SK-N-SH (cell line): ENCODE measurements at regions not wholly inside any gene's neighbourhood (a gene's known extent, or its start where the extent isn't known, plus 50 kb on each side); places are given as distances from the start of the nearest gene placed in this dataset.

Experiments used
- CHD2 ChIP-seq: fragments of 150-350 bp; IDR thresholded peaks from 2 replicates; pipeline ENCODE4 v1.6.1; 2018; ENCODE audit warnings: low read length; ENCODE audit not compliant: partially characterized antibody
- CTCF ChIP-seq: fragments of 200-600 bp; sonication (generic); IDR thresholded peaks from 2 replicates; pipeline ENCODE4 v1.6.1; 2017; ENCODE audit warnings: antibody characterized with exemption, mild to moderate bottlenecking, moderate library complexity
- ELF1 ChIP-seq: IDR thresholded peaks from 2 replicates; pipeline ENCODE4 v1.4.0; 2012
- FOXM1 ChIP-seq: IDR thresholded peaks from 2 replicates; pipeline ENCODE4 v1.4.0; 2012; ENCODE audit warnings: low read depth, mild to moderate bottlenecking
- POLR2AphosphoS5 ChIP-seq: IDR thresholded peaks from 2 replicates; pipeline ENCODE4 v1.6.1; 2012; ENCODE audit warnings: low read depth, low read length
- RAD21 ChIP-seq: IDR thresholded peaks from 2 replicates; pipeline ENCODE4 v1.6.1; 2012; ENCODE audit warnings: mild to moderate bottlenecking, low read length
- REST ChIP-seq: IDR thresholded peaks from 2 replicates; pipeline ENCODE4 v1.6.1; 2012; ENCODE audit warnings: mild to moderate bottlenecking, low read depth, low read length, moderate library complexity
- RFX5 ChIP-seq: IDR thresholded peaks from 2 replicates; pipeline ENCODE4 v1.6.1; 2012; ENCODE audit warnings: mild to moderate bottlenecking, improper control_type of control experiment, low read length
- RXRA ChIP-seq: IDR thresholded peaks from 2 replicates; pipeline ENCODE4 v1.4.0; 2012; ENCODE audit warnings: low read depth, mild to moderate bottlenecking, borderline replicate concordance
- SIN3A ChIP-seq: IDR thresholded peaks from 2 replicates; pipeline ENCODE4 v1.6.1; 2012; ENCODE audit warnings: low read depth, mild to moderate bottlenecking, low read length, moderate library complexity, borderline replicate concordance
- TAF1 ChIP-seq: IDR thresholded peaks from 2 replicates; pipeline ENCODE4 v1.6.1; 2012; ENCODE audit warnings: low read depth, mild to moderate bottlenecking, low read length, moderate library complexity, borderline replicate concordance
- YY1 ChIP-seq: IDR thresholded peaks from 2 replicates; pipeline ENCODE4 v1.4.0; 2012; ENCODE audit warnings: low read depth, mild to moderate bottlenecking

GRCh38 chr9:31894008-31894407, 490.4 kb upstream of the ACO1 start:
- TF ChIP-seq CTCF, result no peak
- TF ChIP-seq ELF1, result no peak
- TF ChIP-seq RXRA, result no peak
- no peak for TF ChIP-seq YY1
- no peak for TF ChIP-seq CHD2
- no peak for TF ChIP-seq SIN3A
- TF ChIP-seq TAF1, result no peak
- TF ChIP-seq POLR2AphosphoS5, result no peak
- TF ChIP-seq REST, result no peak
- no peak for TF ChIP-seq RFX5
- no peak for TF ChIP-seq FOXM1
- no peak for TF ChIP-seq RAD21
